GM18873 (cell line): ENCODE measurements at regions not wholly inside any gene's neighbourhood (a gene's known extent, or its start where the extent isn't known, plus 50 kb on each side); places are given as distances from the start of the nearest gene placed in this dataset.
A peak's percentile ranks its signal among the peaks of the same experiment; 100 is the strongest.

Source experiments
- ATAC-seq: cut with Tn5 transposase; IDR thresholded peaks from one replicate; pipeline ENCODE4 v1.9.1; 2021; ENCODE audit warnings: mild to moderate bottlenecking, moderate library complexity, moderate number of reproducible peaks; ENCODE audit not compliant: unreplicated experiment, low FRiP score

DNA sequence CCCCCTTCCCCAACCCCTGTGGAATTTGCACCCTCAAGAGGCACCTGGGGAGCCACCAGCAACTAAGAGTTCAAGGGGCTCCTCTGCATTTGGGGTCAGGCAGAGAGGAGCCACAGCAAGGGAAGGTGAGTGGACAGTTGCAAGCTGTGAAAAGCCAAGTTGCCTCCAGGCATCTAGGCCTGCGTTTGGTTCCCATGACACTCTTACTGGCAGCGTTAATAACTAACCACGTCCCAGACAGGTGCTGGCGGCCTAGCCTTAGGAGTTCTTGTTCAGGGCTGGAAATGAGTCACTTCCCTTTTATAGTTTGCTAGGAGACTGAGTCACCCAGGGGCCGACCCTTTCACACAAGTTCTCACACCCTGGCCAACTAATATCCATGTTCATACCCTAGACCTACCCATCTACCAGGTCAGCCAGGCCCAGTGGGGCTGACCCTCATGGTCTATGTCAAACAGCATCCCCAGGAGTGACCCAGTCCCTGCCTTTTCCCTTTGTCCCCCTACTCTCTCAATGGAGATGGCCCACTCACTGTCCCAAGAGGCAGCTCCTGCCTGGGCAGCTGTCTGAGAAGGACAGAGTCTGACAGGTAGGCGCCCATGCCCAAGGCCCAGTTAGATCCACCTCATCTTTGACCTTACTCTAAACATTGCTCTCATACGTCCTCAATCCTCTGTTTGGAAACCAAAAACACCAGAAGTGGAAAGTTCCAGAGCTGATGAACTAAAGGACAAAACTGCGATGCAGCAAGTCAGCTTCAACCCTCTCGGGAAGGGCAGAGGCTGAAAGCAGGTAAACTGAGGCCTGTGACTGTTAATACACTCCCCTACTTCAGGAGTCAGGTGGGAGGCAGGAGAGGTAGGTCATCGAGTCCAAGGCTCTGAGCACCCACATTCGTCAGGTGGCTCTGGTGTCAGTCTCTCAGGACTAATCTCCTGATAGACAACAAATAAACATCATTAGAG is 300.6 kb downstream of the SOX9 start:
- ATAC-seq, result peak; percentile 45

DNA sequence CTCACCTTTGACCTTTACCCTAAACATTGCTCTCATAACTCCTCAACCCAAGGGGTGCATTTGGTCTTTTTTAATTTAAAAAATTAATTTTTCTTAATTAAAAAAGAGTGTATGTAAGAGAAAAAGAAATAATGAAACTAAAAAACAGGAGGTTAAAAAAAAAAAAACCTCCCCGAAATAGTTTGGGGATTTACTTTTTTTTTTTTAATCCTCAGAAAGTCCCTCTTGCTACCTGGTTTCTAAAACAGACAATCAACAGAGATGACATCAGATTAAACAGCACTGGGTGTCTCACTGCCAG is 301.3 kb downstream of the SOX9 start:
- ATAC-seq, result peak; percentile 22

DNA sequence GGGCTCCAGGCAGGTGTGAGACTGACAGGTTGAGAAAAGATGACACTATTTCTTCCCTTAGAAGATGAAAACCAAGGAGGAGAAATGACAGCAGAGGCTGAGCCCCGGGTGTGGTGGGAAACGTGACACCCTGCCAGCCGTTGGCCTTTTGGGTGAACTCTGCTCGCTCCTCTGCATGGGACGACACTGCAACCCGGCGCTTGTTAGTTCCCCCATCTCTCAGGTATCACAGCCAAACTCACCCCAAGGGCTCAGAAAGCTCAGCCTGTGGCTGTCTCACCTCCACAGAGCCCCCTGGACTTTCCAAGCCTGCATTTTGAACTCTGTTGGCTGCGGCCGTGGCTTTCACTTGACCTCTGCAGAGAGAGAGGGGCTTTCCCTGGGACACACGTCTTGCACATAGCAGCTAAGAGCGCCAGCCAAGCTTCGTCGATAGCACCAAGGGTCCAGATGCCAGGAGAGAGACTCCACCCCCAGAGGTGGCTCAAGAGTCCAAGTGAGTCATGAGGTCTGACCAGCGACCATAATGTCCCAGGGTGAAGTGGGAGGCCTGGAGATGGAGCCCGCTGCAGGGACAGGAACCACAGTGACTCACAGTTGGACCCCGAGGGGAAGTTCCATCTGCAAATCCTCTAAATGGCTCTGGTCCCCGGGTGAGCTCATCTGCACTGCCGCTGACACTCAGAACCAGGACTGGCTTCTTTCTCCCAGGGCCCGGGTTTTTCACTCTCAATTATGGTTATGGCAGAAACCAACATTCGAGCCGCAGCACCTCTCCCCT is 301.9 kb downstream of the SOX9 start:
- ATAC-seq, result peak; percentile 51

GRCh38 chr17:72423286-72423589 is 302.4 kb downstream of the SOX9 start:
- no peak for ATAC-seq

DNA sequence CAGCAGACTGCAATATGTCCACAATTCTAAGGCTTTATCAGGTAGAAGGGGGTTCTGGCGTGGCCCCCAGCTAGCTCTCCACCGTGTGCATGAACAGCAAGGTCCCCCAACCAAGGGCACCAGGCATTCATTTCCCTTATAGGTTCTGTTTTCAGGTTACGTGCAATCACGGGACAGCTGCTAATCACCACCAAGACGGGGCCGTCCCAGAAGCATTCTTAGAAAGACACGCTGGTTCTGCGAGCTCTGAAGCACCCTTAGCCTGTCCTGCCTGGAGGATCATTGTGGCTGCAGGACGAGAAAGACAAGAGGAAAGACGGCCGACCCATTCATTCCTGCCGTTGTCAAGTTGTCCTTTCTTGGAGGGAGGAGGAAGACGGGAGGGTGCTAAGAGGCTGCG is 302.9 kb downstream of the SOX9 start:
- ATAC-seq, result no peak

GRCh38 chr17:72424505-72425117 is 303.8 kb downstream of the SOX9 start:
- no peak for ATAC-seq

DNA sequence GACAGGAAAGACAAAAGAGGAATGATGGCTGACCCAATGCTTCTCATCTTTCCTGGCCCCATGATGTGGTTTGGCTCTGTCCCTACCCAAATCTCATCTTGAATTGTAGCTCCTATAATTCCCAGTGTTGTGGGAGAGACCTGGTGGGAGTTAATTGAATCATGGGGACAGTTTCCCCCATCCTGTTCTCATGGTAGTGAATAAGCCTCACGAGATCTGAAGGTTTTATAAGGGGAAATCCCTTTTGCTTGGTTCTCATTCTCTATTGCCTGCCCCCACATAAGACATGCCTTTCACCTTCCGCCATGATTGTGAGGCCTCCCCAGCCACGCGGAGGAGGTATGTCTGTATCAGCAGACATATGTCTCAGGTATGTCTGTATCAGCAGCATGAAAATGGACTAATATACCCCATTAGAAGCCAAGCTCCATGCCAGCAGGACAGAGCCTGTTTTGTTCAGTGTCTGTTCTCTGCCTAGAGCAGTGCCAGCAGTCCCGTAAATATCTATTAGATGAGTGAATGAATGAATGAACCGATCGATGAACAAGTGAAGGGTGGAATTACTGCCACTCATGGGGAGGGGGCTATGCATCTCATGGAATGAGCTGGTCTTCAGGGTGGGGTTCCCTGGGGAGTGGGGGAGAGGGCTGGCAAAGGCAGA is 304.4 kb downstream of the SOX9 start:
- ATAC-seq, result no peak

DNA sequence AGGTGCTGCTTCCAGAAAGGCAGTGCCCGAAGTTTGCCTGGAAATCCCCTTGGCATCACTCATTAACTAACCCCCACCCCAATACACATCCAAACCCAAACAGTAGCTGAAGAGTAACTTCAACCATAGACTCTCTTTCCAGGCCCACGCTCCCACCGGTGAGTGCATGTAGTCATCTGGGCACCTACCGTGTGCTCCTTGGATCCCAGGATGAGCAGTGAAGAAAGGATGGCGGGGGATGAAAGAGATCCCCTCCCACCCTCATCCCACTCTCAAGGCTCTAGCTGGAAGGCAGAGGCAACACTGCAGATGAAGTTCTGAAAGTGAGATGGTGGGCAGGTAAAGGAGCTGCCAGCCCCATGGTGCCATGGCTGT is 305.0 kb downstream of the SOX9 start:
- ATAC-seq, result no peak

DNA sequence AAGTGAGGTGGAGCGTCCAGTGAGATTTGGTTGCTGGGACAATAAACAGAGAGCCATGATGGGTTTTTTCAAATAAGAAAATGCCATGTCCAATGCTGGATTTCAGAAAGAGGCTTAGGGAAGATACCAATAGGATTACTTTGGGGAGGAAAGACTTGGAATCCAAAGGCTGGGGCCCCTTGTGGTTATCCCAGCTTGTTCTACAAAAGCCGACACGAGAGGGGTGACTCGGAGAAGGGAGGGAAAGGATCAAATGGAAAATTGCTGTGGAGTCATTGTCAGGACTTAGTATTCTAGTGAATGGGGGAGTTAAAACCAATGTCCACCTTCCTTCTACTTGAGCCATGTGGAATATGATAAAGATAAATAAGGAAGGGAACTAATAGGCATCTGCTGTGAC is 305.5 kb downstream of the SOX9 start:
- no peak for ATAC-seq

GRCh38 chr17:72426948-72427760 is 306.3 kb downstream of the SOX9 start:
- ATAC-seq, result no peak

DNA sequence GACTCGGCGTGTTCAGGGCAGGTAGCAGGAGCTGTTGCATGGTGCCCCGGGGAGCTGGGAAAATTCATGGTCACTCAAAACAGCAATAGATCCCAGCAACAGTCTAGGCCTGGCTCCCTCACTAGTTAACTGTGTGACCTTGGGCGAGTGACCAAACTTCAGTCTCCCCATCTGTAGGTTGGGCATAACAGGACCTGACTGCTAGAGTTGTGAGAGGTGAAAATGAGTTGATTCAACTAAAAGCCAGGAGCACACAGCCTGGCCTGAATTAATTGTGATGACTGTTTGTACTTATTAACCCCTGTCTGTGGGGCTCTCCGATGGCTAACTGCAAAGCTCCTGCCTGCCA is 306.9 kb downstream of the SOX9 start:
- no peak for ATAC-seq

- ATAC-seq, result no peak
These were observed 308.3 kb downstream of the SOX9 start for GRCh38 chr17:72429066-72429638.

- no peak for ATAC-seq
These were observed 310.0 kb downstream of the SOX9 start for GRCh38 chr17:72430611-72431432.

- ATAC-seq, result no peak
These were observed 311.4 kb downstream of the SOX9 start for GRCh38 chr17:72432143-72432621.

GRCh38 chr17:72432881-72433280 is 312.1 kb downstream of the SOX9 start:
- no peak for ATAC-seq

DNA sequence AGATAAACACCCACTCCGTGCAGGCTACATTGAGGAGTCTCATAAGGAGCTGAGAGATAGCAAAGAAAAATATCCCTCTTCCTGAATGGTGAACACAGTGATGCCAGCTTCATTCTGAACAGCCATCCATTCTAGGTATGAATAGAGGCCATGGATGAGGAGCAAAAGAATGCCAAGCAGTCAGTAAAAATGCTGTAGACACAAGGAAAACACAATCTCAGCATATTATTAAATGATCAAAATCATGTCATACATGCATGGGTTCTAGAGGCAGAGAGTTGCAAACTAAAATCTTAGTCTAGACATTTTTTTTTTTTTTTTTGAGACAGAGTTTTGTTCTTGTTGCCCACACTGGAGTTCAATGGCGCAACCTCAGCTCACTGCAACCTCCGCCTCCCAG is 313.0 kb downstream of the SOX9 start:
- no peak for ATAC-seq

DNA sequence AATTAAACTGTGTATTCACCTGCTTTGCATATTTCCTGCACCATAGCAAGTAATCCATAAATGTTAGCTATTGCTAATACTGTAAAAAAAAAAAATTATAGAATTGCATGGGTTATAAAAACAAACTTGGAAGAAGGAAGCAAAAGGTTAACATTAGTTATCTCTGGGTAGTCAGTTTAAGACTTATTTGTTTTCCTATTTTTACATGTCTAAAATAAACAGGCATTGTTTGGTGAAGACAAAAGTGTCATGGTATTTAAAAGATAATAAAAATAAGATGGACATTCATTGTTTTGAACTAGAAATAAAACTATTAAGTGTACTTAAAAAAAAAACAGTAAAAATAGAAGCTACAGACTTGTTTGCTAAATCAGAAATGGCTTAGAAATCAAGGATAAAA is 313.8 kb downstream of the SOX9 start:
- no peak for ATAC-seq

DNA sequence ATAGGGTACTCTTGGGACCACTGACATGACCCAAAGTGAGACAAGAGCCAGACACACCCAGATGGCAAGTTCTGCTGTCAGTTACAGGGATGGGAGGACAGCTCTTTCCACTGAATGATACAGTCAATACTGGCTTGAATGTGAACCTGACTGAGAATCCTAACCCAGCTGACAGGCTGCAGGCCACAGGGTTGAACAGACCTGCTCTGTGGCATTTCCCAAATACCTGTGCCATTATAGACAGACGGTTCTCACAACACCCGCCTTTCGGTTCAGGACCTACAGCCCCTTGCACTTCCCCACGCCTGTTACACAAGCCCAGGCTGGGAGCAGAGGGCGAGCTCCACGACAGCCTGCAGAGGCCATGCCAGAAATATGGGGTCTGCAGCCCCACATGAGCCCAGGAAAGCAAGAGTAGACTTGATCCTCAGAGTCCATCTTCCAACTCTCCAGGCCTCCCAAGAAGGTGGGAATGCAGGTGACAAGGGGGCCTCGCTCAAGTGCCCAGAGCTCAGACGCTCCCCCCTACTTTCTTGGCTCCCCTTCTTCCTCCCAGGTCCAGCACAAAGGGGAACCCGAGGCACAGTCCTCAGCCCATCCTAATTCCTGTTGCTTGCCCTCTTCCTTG is 314.3 kb downstream of the SOX9 start:
- ATAC-seq, result no peak

DNA sequence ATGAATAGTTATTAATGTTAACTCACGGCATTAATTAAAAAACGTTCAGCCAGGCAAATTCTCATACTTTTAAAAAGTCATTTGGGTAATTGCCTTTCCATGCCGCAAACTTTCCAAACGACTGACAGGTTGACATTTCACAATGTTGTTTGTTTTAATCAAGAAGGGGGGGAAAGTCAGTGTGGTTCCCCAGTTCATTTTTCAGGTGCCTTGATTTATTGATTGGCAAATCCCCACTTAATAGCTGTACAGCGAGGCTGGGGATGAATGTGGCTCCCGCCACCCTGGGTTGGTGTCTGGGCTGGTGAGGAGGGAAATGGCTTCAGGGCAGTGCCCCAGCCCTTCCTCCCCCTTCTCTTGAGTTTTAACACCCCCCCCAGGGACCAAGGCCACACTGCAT is 318.0 kb downstream of the SOX9 start:
- ATAC-seq, result no peak
